IPS DF 19.7 (cell line): ENCODE measurements at regions not wholly inside any gene's neighbourhood (a gene's known extent, or its start where the extent isn't known, plus 50 kb on each side); places are given as distances from the start of the nearest gene placed in this dataset.
"Not testable (repeated sequence)": the region's sequence is repeated elsewhere in the genome, so short reads cannot be mapped to it uniquely, and the experiment has no call there.

ENCODE experiments used
- DNase-seq: peaks from one replicate; pipeline ENCODE4 v3.0.0-alpha.2; 2013; ENCODE audit warnings: low read depth, low spot score

- DNase-seq = no peak
These were observed 223.7 kb upstream of the FAM78B start for GRCh38 chr1:166390366-166391033.

- DNase-seq = no peak
These were observed 224.7 kb upstream of the FAM78B start for GRCh38 chr1:166391279-166392066.

GRCh38 chr1:166395729-166396128 lies 228.9 kb upstream of the FAM78B start:
- DNase-seq = no peak

GRCh38 chr1:166409253-166410082 lies 242.7 kb upstream of the FAM78B start:
- not testable (repeated sequence) for DNase-seq

- no peak for DNase-seq
These were observed 243.2 kb upstream of the FAM78B start for GRCh38 chr1:166410083-166410385.

GRCh38 chr1:166416831-166417230 lies 250.0 kb upstream of the FAM78B start:
- not testable (repeated sequence) for DNase-seq

- DNase-seq = no peak
These were observed 251.6 kb upstream of the FAM78B start for GRCh38 chr1:166418344-166418933.

GRCh38 chr1:166422586-166422985 lies 255.8 kb upstream of the FAM78B start:
- DNase-seq = not testable (repeated sequence)

- DNase-seq = no peak
These were observed 265.9 kb upstream of the FAM78B start for GRCh38 chr1:166432655-166433054.

- peak; percentile 35 for DNase-seq
These were observed 266.9 kb upstream of the FAM78B start for GRCh38 chr1:166433404-166434304.

- DNase-seq = no peak
These were observed 290.9 kb upstream of the FAM78B start for GRCh38 chr1:166457700-166458099.

- DNase-seq = no peak
These were observed 297.5 kb upstream of the FAM78B start for GRCh38 chr1:166464333-166464732.

GRCh38 chr1:166470014-166470413 lies 303.2 kb upstream of the FAM78B start:
- no peak for DNase-seq

- no peak for DNase-seq
These were observed 303.6 kb upstream of the FAM78B start for GRCh38 chr1:166470441-166470840.

GRCh38 chr1:166471359-166471758 lies 304.6 kb upstream of the FAM78B start:
- DNase-seq = no peak

GRCh38 chr1:166479052-166479631 lies 312.3 kb upstream of the FAM78B start:
- DNase-seq = no peak

GRCh38 chr1:166484471-166484870 lies 317.7 kb upstream of the FAM78B start:
- DNase-seq = no peak

- DNase-seq = no peak
These were observed 318.1 kb upstream of the FAM78B start for GRCh38 chr1:166484871-166485270.

- DNase-seq = no peak
These were observed 318.8 kb upstream of the FAM78B start for GRCh38 chr1:166485620-166486019.

- no peak for DNase-seq
These were observed 321.5 kb upstream of the FAM78B start for GRCh38 chr1:166488327-166488726.

GRCh38 chr1:166489356-166489669 lies 322.5 kb upstream of the FAM78B start:
- no peak for DNase-seq
